Pons (tissue), 1 donor: ENCODE measurements at regions not wholly inside any gene's neighbourhood (a gene's known extent, or its start where the extent isn't known, plus 50 kb on each side); places are given as distances from the start of the nearest gene placed in this dataset.

ENCODE experiments used
- DNase-seq: peaks from one replicate; pipeline ENCODE4 v3.0.0-alpha.2; 2016; ENCODE audit warnings: low spot score

- DNase-seq: no peak
Observed at GRCh38 chr5:74258314-74258665, 382.2 kb downstream of the ENC1 start.

- DNase-seq: no peak
Observed at GRCh38 chr5:74257645-74258313, 382.7 kb downstream of the ENC1 start.

GRCh38 chr5:74257060-74257527 lies 383.4 kb downstream of the ENC1 start:
- no peak for DNase-seq

- DNase-seq: no peak
Observed at GRCh38 chr5:74255692-74256392, 384.7 kb downstream of the ENC1 start.

- no peak for DNase-seq
Observed at GRCh38 chr5:74254257-74254656, 386.3 kb downstream of the ENC1 start.

- DNase-seq: no peak
Observed at GRCh38 chr5:74252044-74252443, 388.5 kb downstream of the ENC1 start.

- DNase-seq: no peak
Observed at GRCh38 chr5:74251141-74252035, 389.1 kb downstream of the ENC1 start.

- DNase-seq: no peak
Observed at GRCh38 chr5:74250304-74251102, 390.0 kb downstream of the ENC1 start.

- no peak for DNase-seq
Observed at GRCh38 chr5:74248576-74248975, 392.0 kb downstream of the ENC1 start.

GRCh38 chr5:74244406-74244805 lies 396.1 kb downstream of the ENC1 start:
- DNase-seq: no peak

GRCh38 chr5:74243634-74244033 lies 396.9 kb downstream of the ENC1 start:
- no peak for DNase-seq

- DNase-seq: no peak
Observed at GRCh38 chr5:74242516-74242915, 398.0 kb downstream of the ENC1 start.

GRCh38 chr5:74241751-74242140 lies 398.8 kb downstream of the ENC1 start:
- DNase-seq: no peak

GRCh38 chr5:74240783-74241750 lies 399.5 kb downstream of the ENC1 start:
- DNase-seq: peak; percentile 10

- peak; percentile 70 for DNase-seq
Observed at GRCh38 chr5:74239261-74239660, 401.3 kb downstream of the ENC1 start.

GRCh38 chr5:74237571-74238145 lies 402.9 kb downstream of the ENC1 start:
- no peak for DNase-seq

GRCh38 chr5:74235552-74235951 lies 405.0 kb downstream of the ENC1 start:
- no peak for DNase-seq

GRCh38 chr5:74233571-74233970 lies 407.0 kb downstream of the ENC1 start:
- DNase-seq: no peak

- DNase-seq: no peak
Observed at GRCh38 chr5:74233091-74233490, 407.4 kb downstream of the ENC1 start.

- no peak for DNase-seq
Observed at GRCh38 chr5:74232276-74232675, 408.3 kb downstream of the ENC1 start.
